Cardiac muscle cell (in vitro differentiated cells and primary cell): ENCODE measurements at regions not wholly inside any gene's neighbourhood (a gene's known extent, or its start where the extent isn't known, plus 50 kb on each side); places are given as distances from the start of the nearest gene placed in this dataset.

Source experiments
- DNase-seq, 2 donors: peaks; one replicate each; pipeline versions ENCODE4 v3.0.0 to v3.0.0-alpha.2; 2010 to 2017; ENCODE audit warnings: low read depth in 1 of 2, low spot score in 1 of 2
- H3K27ac ChIP-seq: fragments of 200-600 bp; sonication (generic); 2 replicates; pipeline ENCODE4 v1.5.1; 2016
- H3K27me3 ChIP-seq: fragments of 200-600 bp; sonication (generic); 2 replicates; pipeline ENCODE4 v1.6.0; 2016; ENCODE audit warnings: control low read depth
- H3K36me3 ChIP-seq: fragments of 200-600 bp; sonication (generic); 2 replicates; pipeline ENCODE4 v1.5.1; 2016; ENCODE audit warnings: control low read depth
- H3K4me1 ChIP-seq: fragments of 200-600 bp; sonication (generic); 2 replicates; pipeline ENCODE4 v1.8.1; 2017; ENCODE audit warnings: low read depth, mild to moderate bottlenecking, mixed run types
- H3K4me3 ChIP-seq: fragments of 200-600 bp; sonication (generic); 2 replicates; pipeline ENCODE4 v1.5.1; 2016; ENCODE audit warnings: mild to moderate bottlenecking
- H3K9me3 ChIP-seq: fragments of 200-600 bp; sonication (generic); 2 replicates; pipeline ENCODE4 v1.5.1; 2017; ENCODE audit warnings: low read depth, mild to moderate bottlenecking, control low read depth
- CTCF ChIP-seq: IDR thresholded peaks from 2 replicates; pipeline ENCODE4 v1.5.1; 2012; ENCODE audit warnings: low read depth, mild to moderate bottlenecking, low read length

- Histone ChIP-seq H3K36me3 (no peaks in the 10 kb centered on the region), H3K27ac (no peak overlapping the region), H3K4me3 (no peak overlapping the region), H3K27me3 (no peaks in the 10 kb centered on the region), H3K9me3 (no peaks in the 10 kb centered on the region), H3K4me1 (peaks cover 9% of the 10 kb centered on the region)
- TF ChIP-seq CTCF = no peak
- no peak for DNase-seq
Observed at GRCh38 chr3:43198791-43199644, 87.3 kb upstream of the SNRK start.

GRCh38 chr3:43198301-43198700 is 88.0 kb upstream of the SNRK start:
- Histone ChIP-seq H3K27ac (no peak overlapping the region), H3K36me3 (no peaks in the 10 kb centered on the region), H3K4me1 (peaks cover 5% of the 10 kb centered on the region), H3K27me3 (no peaks in the 10 kb centered on the region), H3K9me3 (no peaks in the 10 kb centered on the region), H3K4me3 (no peak overlapping the region)
- no peak for DNase-seq
- TF ChIP-seq CTCF = no peak

GRCh38 chr3:43197181-43197580 is 89.2 kb upstream of the SNRK start:
- no peak for TF ChIP-seq CTCF
- no peak overlapping the region for H3K4me3 ChIP-seq
- H3K9me3 ChIP-seq = no peaks in the 10 kb centered on the region
- no peak for DNase-seq
- H3K36me3 ChIP-seq = no peaks in the 10 kb centered on the region
- H3K27me3 ChIP-seq = no peaks in the 10 kb centered on the region
- H3K4me1 ChIP-seq = no peaks in the 10 kb centered on the region
- H3K27ac ChIP-seq = no peak overlapping the region

GRCh38 chr3:43196721-43197120 is 89.6 kb upstream of the SNRK start:
- H3K27me3 ChIP-seq = no peaks in the 10 kb centered on the region
- DNase-seq = no peak
- H3K9me3 ChIP-seq = no peaks in the 10 kb centered on the region
- H3K4me1 ChIP-seq = no peaks in the 10 kb centered on the region
- no peak for TF ChIP-seq CTCF
- H3K36me3 ChIP-seq = no peaks in the 10 kb centered on the region
- no peak overlapping the region for H3K27ac ChIP-seq
- H3K4me3 ChIP-seq = no peak overlapping the region

GRCh38 chr3:43195115-43195498 is 89.2 kb upstream of the POMGNT2 start:
- no peak for DNase-seq
- H3K9me3 ChIP-seq = no peaks in the 10 kb centered on the region
- TF ChIP-seq CTCF = no peak
- H3K36me3 ChIP-seq = no peaks in the 10 kb centered on the region
- H3K27ac ChIP-seq = no peak overlapping the region
- no peaks in the 10 kb centered on the region for H3K27me3 ChIP-seq
- no peaks in the 10 kb centered on the region for H3K4me1 ChIP-seq
- no peak overlapping the region for H3K4me3 ChIP-seq
